ENCODE measurements at regions not wholly inside any gene's neighbourhood (a gene's known extent, or its start where the extent isn't known, plus 50 kb on each side); places are given as distances from the start of the nearest gene placed in this dataset.

DNA sequence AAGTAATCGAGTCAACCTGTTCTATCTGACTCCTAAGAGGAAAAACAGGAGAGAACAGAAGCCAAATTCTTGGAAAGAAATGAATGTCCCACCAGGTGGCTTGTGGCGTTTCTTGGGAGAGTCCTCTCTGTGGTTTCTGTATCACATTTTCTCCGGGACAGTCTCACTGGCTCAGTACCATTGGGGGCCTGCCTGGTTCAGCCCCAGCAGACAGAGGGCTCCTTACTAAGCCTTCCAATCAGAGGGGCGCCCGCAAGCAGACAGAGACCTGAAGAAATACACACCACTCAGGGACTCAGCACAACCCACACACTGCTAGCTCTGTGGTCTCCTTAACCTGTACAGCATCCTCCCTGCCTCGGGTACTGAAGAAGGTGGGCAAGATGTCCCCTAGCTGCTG is 302.1 kb downstream of the TLE3 start:
- no peaks in the 10 kb centered on the region for H3K36me3 ChIP-seq (ENCODE audit: control insufficient read depth in 2 of 2, extremely low read depth in 1 of 2, insufficient read depth in 2 of 2, low read length in 2 of 2)
- DNase-seq (ENCODE audit: low read depth, low spot score): no peak
- TF ChIP-seq EZH2 (IDR thresholded peaks at IDR 0.05; ENCODE audit: low read length): no peak
- TF ChIP-seq, protein P1, sequence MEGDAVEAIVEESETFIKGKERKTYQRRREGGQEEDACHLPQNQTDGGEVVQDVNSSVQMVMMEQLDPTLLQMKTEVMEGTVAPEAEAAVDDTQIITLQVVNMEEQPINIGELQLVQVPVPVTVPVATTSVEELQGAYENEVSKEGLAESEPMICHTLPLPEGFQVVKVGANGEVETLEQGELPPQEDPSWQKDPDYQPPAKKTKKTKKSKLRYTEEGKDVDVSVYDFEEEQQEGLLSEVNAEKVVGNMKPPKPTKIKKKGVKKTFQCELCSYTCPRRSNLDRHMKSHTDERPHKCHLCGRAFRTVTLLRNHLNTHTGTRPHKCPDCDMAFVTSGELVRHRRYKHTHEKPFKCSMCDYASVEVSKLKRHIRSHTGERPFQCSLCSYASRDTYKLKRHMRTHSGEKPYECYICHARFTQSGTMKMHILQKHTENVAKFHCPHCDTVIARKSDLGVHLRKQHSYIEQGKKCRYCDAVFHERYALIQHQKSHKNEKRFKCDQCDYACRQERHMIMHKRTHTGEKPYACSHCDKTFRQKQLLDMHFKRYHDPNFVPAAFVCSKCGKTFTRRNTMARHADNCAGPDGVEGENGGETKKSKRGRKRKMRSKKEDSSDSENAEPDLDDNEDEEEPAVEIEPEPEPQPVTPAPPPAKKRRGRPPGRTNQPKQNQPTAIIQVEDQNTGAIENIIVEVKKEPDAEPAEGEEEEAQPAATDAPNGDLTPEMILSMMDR (optimal IDR thresholded peaks at IDR 0.05 in 1 of 3, IDR thresholded peaks at IDR 0.05 in 1 of 3, conservative IDR thresholded peaks at IDR 0.05 in 1 of 3; ENCODE audit: extremely low read depth in 1 of 3, insufficient read depth in 2 of 3, low read length in 3 of 3): no peak
- H2AFZ ChIP-seq (ENCODE audit: control insufficient read depth, low read length): no peak overlapping the region
- no peak for FAIRE-seq
- dilution Hi-C loops (cut with MboI; ENCODE audit: extremely low pct_ligation_motif_present, low sequenced_read_pairs): no loop called here
- H4K20me1 ChIP-seq (ENCODE audit: control insufficient read depth, extremely low read depth, insufficient read depth, low read length): no peaks in the 10 kb centered on the region
- H3K9me1 ChIP-seq (ENCODE audit: control insufficient read depth, extremely low read depth, insufficient read depth, low read length): no peaks in the 10 kb centered on the region
- H3K4me3 ChIP-seq (ENCODE audit: control insufficient read depth in 2 of 3, extremely low read depth in 1 of 3, insufficient read depth in 2 of 3, low read depth in 1 of 3, low read length in 3 of 3): no peak overlapping the region
- no peak overlapping the region for H3K4me2 ChIP-seq (ENCODE audit: control insufficient read depth, extremely low read depth, insufficient read depth, low read depth, low read length)
- no peak overlapping the region for H3K9ac ChIP-seq (ENCODE audit: control insufficient read depth, extremely low read depth, insufficient read depth, low read length)
- H3K4me1 ChIP-seq (ENCODE audit: control insufficient read depth, extremely low read depth, insufficient read depth, low read length): peaks cover 6% of the 10 kb centered on the region
- H3K9me3 ChIP-seq (ENCODE audit: control insufficient read depth, low read depth, low read length): no peaks in the 10 kb centered on the region
- H3K79me2 ChIP-seq (ENCODE audit: control insufficient read depth, insufficient read depth, low read length): no peaks in the 10 kb centered on the region
- no peak overlapping the region for H3K27ac ChIP-seq (ENCODE audit: control insufficient read depth, insufficient read depth, low read length)
- no peaks in the 10 kb centered on the region for H3K27me3 ChIP-seq (ENCODE audit: control insufficient read depth, extremely low read depth, insufficient read depth, low read length)

DNA sequence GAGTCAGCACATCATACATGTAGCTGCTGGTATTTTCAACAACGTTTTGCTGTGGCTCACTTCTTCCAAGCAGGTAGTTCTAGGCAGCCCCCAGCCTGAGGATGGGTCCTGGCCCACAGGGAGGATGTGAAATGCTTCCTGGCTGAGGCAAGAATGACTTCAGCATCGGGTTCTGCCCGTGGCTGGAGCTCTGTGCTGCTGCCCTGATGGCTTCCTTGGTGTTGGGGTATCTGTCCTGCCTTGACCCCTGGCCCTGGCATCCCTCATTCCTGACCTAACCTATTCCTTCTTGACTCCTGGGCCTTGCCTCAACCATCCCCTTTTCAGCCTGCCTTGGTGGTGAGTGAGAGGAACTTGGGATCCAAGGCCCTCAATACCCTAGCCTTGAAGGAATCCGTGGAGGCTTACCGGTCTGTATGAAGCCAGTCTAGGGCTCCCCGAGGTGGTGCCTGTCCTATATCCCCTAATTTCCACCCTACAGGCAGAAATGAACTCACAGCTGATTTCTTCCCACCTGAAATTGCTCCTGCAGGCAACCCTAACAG is 300.6 kb downstream of the TLE3 start:
- no peak overlapping the region for H2AFZ ChIP-seq (ENCODE audit: control insufficient read depth, low read length)
- no peak for FAIRE-seq
- dilution Hi-C loops (cut with MboI; ENCODE audit: extremely low pct_ligation_motif_present, low sequenced_read_pairs): no loop called here

More for the DNA sequence above, 300.6 kb downstream of the TLE3 start:
- Histone ChIP-seq H3K4me1 (ENCODE audit: control insufficient read depth, extremely low read depth, insufficient read depth, low read length) (peaks cover 6% of the 10 kb centered on the region), H4K20me1 (ENCODE audit: control insufficient read depth, extremely low read depth, insufficient read depth, low read length) (no peaks in the 10 kb centered on the region), H3K36me3 (ENCODE audit: control insufficient read depth in 2 of 2, extremely low read depth in 1 of 2, insufficient read depth in 2 of 2, low read length in 2 of 2) (no peaks in the 10 kb centered on the region), H3K4me2 (ENCODE audit: control insufficient read depth, extremely low read depth, insufficient read depth, low read depth, low read length) (no peak overlapping the region), H3K9me1 (ENCODE audit: control insufficient read depth, extremely low read depth, insufficient read depth, low read length) (no peaks in the 10 kb centered on the region), H3K9ac (ENCODE audit: control insufficient read depth, extremely low read depth, insufficient read depth, low read length) (no peak overlapping the region), H3K79me2 (ENCODE audit: control insufficient read depth, insufficient read depth, low read length) (no peaks in the 10 kb centered on the region), H3K27ac (ENCODE audit: control insufficient read depth, insufficient read depth, low read length) (no peak overlapping the region), H3K9me3 (ENCODE audit: control insufficient read depth, low read depth, low read length) (no peaks in the 10 kb centered on the region), H3K27me3 (ENCODE audit: control insufficient read depth, extremely low read depth, insufficient read depth, low read length) (no peaks in the 10 kb centered on the region), H3K4me3 (ENCODE audit: control insufficient read depth in 2 of 3, extremely low read depth in 1 of 3, insufficient read depth in 2 of 3, low read depth in 1 of 3, low read length in 3 of 3) (no peak overlapping the region)
- DNase-seq (ENCODE audit: low read depth, low spot score): no peak
- TF ChIP-seq EZH2 (IDR thresholded peaks at IDR 0.05; ENCODE audit: low read length): no peak
- TF ChIP-seq, protein P1 (optimal IDR thresholded peaks at IDR 0.05 in 1 of 3, IDR thresholded peaks at IDR 0.05 in 1 of 3, conservative IDR thresholded peaks at IDR 0.05 in 1 of 3; ENCODE audit: extremely low read depth in 1 of 3, insufficient read depth in 2 of 3, low read length in 3 of 3): no peak

Measured in keratinocyte (primary cell).